ENCODE measurements at regions not wholly inside any gene's neighbourhood (a gene's known extent, or its start where the extent isn't known, plus 50 kb on each side); places are given as distances from the start of the nearest gene placed in this dataset.

GRCh38 chr20:1813674-1814635 is 81.3 kb upstream of the SIRPA start:
- TF ChIP-seq, protein P1, sequence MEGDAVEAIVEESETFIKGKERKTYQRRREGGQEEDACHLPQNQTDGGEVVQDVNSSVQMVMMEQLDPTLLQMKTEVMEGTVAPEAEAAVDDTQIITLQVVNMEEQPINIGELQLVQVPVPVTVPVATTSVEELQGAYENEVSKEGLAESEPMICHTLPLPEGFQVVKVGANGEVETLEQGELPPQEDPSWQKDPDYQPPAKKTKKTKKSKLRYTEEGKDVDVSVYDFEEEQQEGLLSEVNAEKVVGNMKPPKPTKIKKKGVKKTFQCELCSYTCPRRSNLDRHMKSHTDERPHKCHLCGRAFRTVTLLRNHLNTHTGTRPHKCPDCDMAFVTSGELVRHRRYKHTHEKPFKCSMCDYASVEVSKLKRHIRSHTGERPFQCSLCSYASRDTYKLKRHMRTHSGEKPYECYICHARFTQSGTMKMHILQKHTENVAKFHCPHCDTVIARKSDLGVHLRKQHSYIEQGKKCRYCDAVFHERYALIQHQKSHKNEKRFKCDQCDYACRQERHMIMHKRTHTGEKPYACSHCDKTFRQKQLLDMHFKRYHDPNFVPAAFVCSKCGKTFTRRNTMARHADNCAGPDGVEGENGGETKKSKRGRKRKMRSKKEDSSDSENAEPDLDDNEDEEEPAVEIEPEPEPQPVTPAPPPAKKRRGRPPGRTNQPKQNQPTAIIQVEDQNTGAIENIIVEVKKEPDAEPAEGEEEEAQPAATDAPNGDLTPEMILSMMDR (IDR thresholded peaks at IDR 0.05) = no peak
- TF ChIP-seq POLR2AphosphoS5 (IDR thresholded peaks at IDR 0.05) = no peak
